NCI-H82 treated with DMSO at 0.1 percent for 48 hours (cell line): ENCODE measurements at regions not wholly inside any gene's neighbourhood (a gene's known extent, or its start where the extent isn't known, plus 50 kb on each side); places are given as distances from the start of the nearest gene placed in this dataset.
"Not testable (repeated sequence)": the region's sequence is repeated elsewhere in the genome, so short reads cannot be mapped to it uniquely, and the experiment has no call there.

Experiments used
- DNase-seq: peaks from one replicate; lab custom pipeline; 2025; ENCODE audit not compliant: unreplicated experiment; lab: John Stamatoyannopoulos, UW

DNA sequence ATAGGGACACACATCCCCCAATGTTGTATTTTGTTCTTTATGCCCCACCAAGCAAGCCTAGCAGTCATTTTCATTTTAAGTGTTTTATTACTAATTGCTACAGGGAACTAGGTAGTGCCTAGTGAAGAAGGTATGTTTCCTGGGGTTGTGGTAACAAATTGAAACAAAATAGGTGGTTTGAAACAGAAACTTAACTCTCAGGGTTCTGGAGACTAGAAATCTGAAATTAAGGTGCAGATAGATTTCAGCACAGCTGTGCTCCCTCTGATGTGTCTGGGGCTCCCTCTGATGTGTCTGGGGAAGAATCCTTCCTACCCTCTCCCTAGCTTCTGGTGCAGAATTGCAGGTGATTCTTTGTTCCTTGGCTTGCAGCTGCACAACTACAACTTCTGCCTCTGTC, 390.1 kb downstream of the ZFHX3 start:
- no peak for DNase-seq

DNA sequence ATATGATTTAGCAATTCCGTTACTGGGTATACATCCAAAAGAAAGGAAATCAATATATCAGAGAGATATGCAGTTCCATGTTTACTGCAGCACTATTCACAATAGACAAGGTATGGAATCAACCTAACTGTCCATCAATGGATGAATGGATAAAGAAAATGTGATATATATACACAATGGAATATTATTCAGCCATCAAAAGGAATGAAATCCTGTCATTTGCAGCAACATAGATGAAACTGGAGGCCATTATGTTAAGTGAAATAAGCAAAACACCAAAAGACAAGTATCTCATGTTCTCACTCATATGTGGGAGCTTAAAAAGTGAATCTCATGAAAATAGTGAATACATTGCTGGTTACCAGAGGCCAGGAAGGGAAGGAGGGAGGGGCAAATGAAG, 390.8 kb downstream of the ZFHX3 start:
- no peak for DNase-seq

DNA sequence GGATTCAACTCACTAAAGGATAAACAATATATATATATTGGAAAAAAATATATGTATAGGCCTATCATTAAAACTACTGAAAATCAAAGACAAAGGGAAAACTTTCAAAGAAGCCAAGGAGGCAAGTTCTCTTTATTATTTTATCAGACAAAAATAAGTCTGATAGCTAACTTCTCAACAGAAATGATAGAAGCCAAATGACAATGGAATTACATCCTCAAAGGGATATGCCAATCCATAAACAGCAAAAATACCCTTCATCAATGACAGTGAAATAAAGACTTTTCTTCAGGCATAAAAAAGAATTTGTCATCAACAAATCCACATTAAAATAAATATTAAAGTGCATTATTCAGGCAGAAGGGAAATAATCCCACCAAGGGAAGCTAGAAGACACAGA, 393.4 kb downstream of the ZFHX3 start:
- DNase-seq: no peak

DNA sequence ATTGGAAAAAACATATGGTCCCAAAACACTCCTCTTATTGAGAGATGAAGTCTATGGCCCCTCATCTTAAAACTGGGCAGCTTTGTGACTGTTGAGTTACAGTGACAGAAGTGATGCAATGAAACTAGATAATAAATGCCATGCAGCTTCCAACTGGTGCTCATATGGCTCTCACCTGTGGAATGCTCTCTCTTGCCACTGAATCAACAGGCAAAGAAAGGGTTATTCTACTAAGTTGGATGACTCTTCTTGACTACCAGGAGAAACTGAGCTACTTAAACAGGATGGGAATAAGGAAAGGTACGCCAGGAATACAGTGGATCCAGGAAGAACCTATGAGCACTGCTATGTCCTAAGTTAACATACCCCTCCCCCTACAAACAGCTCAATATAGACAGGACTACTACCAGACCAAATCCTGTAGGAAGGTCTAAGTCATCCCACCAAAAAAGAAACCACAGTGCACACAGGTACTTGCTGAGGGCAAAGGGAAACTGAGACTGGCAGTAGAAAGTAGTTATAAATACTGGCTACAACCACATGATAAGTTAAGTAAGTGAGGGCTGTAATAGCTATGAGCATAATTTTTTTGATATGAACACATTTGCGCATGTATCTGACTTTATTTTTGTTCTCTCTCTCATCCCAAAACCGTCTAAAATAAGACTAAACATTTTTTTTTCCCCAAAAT, 398.5 kb downstream of the ZFHX3 start:
- no peak for DNase-seq

DNA sequence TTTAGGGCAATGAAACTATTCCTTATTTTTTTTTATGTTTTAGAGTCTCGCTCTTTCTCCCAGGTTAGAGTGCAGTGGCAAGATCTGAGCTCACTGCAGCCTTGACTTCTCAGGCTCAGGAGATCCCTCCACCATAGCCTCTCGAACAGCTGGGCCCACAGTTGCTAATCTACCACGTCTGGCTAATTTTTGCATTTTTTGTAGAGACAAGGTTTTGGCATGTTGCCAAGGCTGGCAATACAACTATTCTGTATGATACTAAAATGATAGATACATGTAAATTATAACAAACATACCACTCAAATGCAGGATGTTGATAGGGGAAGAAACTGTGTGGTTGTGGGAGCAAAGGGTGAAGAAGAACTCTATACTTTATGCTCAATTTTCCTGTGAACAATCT, 401.3 kb downstream of the ZFHX3 start:
- DNase-seq: no peak

DNA sequence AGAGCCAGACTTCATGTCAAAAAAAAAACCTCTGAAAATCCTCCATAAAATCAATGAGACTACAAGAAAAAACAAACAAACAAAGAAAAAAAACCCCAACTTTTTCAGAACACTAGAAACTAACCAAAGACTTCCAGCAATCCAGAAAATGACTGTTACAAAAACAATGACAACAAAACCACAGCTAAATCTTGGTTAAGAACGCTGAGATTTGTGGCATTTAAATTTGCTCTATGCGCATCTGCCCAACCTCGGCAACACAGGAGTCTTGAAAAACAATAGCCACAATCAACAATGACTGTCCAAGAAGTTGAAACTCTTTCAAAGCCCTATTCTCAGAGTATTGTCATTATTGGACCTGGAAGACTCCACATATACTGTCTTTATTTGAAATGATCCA, 402.4 kb downstream of the ZFHX3 start:
- DNase-seq: no peak

DNA sequence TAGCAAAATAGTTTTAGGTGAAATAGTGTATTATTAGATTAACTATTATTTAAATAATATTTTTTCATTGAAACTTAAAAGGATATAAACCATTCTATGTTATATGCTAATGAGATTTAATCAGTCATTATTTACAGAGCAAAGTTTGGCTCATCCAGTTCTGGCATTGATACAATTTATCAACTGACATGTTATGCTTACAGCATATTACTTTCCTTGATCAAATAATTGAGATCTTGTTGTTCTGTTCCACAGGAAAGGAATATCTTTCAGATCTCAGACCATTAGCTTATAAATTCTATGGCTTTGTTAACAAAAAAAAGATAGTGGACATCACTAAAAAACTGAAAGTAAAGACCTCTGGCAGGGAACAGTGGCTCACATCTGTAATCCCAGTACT, 403.0 kb downstream of the ZFHX3 start:
- DNase-seq: no peak

DNA sequence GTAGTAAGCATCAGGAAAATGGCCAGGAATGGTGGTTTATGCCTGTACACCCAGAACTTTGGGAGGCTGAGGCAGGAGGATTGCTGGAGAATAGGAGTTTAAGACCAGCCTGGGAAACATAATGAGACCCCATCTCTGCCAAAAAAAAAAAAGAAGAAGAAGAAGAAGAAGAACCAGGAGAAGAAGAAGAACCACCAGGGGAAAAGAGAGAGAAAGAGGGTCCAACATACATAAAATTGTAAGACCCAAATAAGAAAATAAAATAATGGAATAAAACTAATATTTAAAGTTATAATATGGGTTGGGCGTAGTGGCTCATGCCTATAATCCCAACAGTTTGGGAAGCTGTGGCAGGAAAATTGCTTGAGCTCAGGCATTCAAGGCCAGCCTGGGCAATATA, 408.4 kb downstream of the ZFHX3 start:
- DNase-seq: no peak

DNA sequence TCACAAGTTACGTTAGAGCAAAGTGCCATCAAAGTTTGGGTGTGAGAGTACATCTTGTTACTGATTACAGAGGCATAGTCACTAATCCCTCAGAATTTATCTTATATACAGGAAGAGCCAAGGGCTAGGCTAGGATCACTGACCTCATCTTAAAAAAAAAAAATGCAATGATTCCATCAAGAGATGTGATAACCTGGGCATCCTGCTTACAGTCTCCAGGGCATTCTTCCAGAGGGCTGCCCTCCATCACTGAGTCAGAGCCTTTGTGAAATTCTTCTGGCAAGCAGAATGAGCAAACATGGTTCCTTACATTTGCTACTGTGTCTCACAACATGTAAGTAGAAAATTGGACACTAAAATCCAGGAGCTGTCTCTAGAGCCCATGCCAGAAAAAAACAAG, 410.6 kb downstream of the ZFHX3 start:
- no peak for DNase-seq

DNA sequence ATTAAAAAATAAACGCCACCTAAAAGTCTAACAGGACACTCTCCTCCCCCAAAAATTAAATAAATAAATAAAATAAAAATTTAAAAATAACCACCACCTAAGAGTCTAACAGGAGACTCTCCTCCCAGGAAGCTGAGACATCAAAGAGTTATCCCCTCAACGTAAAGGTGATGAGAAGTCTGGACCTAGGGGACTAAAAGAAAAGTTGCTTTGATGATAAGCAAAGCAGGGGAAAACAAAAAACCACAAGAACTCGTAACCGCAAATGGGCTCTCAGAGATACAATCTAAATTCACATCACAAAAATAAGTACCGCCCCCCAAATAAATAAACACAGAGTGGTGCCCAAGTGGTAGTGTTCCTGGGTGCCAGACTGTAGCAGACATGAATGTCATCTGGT, 412.2 kb downstream of the ZFHX3 start:
- DNase-seq: no peak

DNA sequence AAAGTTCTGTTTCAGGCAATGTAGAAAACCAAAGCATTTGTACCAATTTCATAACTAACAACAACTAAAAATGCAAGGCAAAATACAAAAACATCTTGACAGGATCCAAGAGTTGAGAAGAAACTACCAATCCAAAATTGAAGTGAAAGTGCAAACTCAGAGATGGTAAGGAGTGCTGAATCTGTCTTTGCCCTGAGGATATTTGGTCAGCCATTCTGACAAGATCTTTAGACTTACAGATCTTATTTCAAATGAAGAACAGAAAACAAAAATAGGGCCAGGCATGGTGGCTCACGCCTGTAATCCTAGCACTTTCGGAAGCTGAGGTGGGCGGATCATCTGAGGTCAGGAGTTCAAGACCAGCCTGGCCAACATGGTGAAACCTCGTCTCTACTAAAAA, 412.8 kb downstream of the ZFHX3 start:
- no peak for DNase-seq

DNA sequence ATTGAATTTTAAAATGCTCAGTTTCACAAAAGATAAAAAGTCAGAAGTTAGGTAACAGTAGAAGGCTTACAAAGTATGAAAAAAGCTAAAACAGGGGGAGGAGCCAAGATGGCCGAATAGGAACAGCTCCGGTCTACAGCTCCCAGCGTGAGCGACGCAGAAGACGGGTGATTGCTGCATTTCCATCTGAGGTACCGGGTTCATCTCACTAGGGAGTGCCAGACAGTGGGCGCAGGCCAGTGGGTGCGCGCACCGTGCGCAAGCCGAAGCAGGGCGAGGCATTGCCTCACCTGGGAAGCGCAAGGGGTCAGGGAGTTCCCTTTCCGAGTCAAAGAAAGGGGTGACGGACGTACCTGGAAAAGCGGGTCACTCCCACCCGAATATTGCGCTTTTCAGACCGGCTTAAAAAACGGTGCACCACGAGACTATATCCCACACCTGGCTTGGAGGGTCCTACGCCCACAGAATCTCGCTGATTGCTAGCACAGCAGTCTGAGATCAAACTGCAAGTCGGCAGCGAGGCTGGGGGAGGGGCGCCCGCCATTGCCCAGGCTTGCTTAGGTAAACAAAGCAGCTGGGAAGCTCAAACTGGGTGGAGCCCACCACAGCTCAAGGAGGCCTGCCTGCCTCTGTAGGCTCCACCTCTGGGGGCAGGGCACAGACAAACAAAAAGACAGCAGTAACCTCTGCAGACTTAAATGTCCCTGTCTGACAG, 420.6 kb downstream of the ZFHX3 start:
- DNase-seq: not testable (repeated sequence)

DNA sequence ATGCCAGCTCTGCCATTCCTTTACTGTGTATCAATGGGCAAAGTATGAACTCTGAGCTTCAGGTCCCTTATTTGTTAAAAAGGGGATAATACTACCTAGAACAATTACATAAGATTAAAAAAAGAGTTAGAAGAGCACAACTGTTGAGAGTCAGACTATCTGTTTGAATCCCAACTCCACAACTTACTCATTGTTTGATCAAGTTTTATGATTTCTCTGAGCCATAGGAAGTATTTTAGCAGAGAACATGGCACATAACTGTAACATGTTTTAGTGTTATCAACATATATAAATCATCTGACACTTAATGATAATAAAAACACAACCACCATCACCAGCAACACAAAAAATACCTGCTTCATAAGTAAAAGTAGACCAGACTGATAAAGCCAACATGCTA, 421.3 kb downstream of the ZFHX3 start:
- DNase-seq: no peak

DNA sequence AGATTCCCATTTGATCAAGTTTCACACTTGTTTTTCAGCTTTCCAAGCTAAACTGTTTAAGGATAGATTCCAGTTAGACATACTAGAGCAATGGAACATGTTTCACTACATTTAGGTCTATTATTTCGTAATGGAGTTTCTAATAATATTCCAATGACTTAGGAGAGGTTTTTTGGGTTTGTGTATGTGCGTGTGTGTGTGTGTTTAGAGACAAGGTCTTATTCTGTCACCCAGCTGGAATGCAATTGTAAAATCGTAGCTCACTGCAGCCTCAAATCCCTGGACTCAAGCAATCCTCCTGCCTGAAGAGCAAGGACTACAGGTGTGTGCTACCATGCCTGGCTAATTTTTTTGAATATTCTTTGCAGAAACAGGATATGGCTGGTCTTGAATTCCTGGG, 426.3 kb downstream of the ZFHX3 start:
- no peak for DNase-seq

DNA sequence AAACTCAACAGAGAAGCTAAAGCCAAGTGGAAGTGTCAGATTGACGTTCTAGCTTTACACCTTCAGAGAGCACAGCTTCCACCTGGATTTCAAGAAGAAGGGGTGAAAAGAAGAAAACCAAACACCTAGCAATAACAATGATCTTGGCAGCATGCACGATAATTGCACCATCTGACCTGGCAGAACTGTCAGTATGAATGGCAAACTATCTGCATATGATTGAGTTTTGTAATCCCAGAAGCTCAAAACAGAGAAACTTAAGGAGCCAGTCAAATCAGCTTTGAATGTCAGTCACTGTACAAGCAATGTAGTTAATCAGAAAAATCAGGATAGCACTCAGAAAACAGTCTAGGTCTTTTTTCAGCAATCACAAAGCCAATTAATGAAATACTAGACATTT, 427.1 kb downstream of the ZFHX3 start:
- DNase-seq: no peak

DNA sequence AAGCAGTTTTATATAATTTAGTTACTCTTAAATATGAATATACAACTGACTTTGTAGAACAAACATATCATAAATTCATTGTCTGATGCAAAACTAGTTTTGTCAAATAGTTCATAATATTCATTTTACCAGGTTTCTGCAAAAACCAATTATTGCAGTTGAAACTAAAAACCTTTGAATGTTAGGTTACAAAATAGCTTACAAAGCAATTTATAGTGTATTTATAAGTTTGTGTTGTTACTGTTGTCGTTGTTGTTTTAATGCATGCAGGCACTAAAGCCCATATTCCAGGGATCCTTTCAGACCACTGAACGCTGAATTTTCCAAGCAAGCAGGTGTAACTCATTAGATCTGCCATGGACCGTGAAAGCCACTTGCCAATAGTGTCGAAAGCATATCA, 427.6 kb downstream of the ZFHX3 start:
- DNase-seq: no peak

DNA sequence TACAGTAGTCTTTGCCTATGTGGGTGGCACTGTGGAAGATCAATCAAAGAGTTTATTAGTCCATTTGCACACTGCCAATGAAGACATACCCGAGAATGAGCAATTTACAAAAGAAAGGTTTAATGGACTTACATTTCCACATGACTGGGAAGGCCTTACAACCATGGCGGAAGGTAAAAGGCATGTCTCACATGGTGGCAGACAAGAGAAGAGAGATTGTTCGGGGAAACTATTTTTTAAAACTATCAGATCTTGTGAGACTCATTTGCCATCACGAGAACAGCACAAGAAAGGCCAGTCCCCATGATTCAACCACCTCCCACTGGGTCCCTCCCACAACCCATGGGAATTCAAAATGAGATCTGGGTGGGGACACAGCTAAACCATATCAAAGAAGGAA, 432.1 kb downstream of the ZFHX3 start:
- DNase-seq: no peak

DNA sequence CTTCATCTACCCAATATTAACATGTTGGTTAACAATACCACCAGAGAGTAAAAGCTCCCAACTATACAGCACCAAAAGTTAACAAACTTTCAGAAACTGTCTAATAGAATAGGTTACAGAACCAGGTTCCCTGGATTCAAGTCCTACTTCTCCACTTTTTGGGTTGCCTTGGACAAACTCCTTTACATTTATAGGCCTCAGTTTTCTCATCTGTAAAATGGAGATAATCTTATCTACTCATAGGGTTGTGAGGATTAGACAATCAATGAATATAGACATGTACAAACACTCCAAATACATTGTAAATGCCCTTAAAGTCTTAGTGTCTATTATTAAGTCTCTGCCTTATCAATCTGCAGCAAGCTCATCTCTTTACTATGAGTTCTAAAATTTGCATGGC, 435.2 kb downstream of the ZFHX3 start:
- no peak for DNase-seq

DNA sequence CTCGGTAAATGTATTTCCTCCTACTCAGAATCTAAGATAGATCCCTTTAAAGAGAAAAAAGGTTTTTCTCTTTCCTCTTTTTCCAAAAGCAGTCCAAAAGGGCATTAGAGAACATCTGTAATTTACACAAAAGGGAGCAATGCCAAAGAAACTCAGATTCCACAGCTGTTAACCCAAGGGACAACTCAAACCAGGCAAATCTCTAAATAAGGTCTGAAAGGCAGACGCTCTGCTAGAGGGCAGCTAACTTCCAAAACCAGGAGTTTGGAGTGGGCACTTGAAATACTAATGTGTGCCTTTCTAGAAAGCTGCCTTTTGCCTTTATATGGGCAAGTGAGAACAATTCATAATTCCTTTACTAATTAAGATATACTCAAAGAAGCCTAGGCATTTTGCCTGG, 435.7 kb downstream of the ZFHX3 start:
- no peak for DNase-seq

DNA sequence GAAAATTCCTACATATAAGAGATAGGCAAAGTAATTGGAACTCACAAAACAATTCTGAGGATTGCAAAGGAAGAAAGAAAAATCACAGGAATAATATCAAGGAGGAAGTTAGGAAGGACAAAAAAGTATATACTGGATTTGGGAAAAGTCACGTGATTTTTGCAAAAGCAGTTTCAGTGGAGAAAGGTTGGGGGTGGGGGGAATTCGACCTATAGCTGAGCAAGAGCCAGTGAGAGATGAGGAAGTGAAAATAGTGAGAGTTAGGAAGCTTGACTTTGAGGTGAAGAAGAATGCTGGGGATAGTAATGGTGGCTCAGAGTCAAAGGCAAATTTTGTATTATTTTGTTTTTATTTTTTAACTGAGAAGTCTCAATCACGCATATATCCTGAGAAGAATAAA, 438.0 kb upstream of the PMFBP1 start:
- DNase-seq: no peak

DNA sequence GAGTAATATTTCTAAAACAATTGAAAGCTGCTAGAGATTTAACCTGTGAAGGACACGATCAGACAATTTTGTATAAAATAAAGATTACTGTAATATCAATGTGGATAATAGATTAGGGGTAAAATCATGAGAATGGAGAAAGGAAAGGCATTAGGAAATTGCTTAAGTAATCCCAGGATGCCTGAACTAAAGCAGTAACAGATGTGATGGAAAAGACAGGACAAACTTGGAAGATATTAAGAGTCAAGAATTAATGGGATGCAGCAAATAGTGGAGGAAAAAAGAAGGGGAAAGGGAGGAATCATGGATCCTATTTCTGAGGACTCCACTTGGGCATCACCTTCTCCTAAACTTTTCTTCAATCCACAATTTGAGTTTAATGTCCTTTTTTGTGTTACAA, 437.1 kb upstream of the PMFBP1 start:
- DNase-seq: no peak

DNA sequence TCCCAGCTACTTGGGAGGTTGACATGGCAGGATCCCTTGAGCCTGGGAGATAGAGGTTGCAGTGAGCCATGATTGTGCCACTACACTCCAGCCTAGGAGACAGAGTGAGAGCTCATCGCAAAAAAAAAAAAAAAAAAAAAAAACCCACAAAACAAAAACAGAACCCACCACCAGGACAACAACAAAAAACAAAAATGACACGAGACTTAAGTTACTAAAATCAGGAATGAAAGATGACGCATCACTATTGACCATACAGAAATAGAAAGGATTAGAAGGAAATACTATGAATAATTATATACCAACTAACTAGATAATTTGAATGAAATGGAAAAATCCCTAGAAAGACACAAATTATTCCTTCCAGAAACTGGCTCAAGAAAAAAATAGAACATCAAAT, 432.4 kb upstream of the PMFBP1 start:
- no peak for DNase-seq

DNA sequence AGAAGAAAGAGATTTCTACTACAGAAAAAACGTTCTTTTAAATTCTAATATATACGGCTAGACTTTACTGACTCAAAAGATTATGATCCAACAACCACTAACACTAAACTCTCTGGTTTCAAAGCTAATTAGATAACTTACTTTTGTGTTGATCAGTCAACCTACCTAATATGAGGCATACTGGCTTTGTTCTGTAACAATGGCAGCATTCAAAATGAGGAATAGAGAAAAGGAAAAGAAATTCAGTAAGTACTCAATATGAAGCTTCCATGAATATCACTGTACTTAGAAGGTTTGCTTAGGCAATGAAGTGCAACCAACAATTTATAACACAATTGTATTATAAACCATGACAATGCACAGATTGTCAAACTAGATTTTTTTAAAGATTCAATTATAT, 430.5 kb upstream of the PMFBP1 start:
- DNase-seq: no peak
